NCI-H510A (cell line): ENCODE measurements at regions not wholly inside any gene's neighbourhood (a gene's known extent, or its start where the extent isn't known, plus 50 kb on each side); places are given as distances from the start of the nearest gene placed in this dataset.

Source experiments
- DNase-seq: peaks from one replicate; lab custom pipeline; 2025; lab: John Stamatoyannopoulos, UW

DNA sequence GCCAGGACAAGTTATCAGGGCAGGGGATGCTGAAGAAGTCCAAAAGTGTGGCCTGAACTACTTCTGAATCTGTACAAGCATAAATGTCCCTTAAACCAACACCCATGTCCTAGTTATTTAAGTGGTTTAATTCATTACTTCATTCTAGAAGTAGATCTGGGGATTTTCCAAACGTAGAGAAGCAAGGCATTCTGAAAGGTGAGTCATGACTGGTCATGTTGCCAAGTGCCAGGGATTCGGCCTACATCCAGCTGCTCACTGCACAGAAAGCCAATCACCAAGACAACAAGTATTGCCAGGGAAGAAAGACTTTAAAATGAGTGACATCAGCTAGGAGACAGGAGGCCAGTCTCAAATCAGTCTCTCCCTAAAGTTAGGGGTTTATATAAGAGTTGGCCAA is 396.6 kb downstream of the GABRB3 start:
- DNase-seq: no peak

DNA sequence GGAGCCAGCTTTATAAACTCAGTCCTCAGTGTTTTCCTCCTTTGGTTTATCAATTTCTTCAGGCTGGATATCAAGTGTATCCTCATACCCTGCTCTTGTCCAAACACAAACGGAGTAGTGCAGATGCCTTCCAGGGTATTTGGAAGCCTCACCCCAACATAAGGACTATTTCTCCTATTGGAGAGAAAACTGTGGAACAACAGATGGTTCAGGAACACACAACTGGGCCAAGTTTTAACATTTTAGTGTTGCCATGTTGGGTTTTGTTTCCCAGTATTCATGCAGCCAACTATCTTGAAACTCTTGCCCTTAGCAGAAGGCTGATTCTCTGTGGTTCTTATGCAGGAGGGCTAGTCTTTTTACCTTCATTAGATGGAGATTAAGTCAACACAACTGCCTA is 398.1 kb downstream of the GABRB3 start:
- no peak for DNase-seq

DNA sequence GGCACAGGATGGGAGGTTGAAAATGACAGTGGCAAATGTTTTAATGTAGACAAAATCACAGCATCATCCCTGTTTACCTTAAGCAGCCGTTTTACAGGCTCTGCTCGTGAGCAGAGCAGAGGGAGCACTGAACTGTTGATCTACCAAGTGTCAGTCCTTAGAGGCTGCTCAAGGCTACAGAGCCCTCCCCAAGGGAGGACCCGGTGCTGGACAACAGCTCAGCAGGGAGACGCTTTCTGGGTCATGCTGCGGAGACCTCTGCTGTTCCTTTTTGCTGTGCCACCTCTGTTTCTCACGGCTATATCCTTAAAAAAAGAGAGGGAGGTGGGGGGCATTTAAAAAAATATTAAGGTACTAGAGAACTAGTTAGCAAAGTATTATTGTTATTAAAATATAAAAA is 400.2 kb downstream of the GABRB3 start:
- no peak for DNase-seq

DNA sequence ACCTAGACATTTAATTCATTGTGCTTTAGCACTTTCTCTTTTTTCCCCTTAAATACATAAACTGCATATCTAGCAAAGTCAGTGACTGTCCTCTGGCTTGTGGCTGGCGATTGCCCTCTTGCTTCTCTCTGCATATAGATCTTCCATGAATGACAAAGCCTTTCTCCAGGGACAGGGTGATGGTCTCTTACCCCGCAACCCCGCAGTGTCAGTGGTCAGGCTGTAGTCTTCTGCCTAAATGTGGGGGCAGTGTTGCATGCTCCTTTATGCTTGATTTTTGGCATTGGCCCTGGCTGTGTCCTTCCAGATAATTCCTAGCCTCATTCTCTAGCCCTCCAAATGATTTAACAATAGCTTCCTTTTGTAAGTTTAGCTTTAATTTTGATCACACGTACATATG is 407.8 kb downstream of the GABRB3 start:
- no peak for DNase-seq

DNA sequence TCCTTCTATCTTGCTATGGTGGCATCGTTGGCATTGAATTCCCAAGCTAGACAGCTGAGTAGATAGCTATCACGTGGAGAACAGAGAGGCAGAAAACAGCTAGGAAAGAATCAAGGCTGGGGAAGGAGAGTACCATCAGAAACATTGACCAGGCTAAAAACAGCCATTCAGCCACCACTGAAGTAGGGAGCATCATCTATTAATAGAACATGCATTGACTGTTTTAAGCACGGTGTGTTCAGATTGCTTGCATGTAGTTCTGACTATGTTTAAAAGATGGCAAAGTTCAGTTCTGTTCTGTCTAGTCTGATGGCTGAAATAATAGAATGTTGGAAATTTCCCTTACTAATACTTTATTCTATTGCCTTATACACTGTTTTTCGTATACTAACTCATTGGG is 413.0 kb downstream of the GABRB3 start:
- DNase-seq: no peak

DNA sequence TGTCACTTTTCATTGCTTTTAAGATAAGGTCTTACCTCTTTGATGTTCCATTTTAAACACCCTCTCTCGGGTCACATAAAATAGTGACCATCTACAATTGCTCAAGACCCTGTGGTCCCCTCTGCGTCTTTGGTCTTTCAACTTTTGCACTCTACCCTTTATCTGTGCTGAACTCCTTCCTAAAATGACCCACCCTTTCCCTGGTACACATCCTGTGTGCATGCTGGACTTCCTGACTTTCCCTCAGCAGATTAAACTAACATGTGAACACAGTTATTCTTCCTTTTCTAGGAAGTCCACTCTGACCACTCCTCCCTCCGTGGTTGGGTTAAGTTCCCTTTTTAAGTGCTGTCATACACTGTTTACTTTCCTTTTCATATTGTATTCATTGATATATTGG is 414.2 kb downstream of the GABRB3 start:
- DNase-seq: no peak

DNA sequence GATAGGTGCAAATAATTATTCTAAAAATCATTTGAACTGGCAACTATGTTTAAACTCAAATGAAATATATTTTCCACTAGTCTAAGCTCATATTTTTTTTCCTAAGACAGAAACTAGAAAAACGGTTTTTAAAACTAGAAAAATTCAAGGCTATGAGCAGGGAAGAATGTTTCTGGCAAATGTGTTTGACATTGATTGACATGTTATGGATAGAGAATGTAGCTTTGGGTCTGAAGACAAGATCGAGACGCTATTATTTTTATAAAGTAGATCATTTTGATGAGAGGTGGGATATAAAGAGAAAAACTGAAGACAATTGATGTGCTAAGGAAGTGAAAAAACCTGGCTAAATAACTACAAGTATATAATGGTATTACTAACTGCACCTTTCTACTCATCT is 415.2 kb downstream of the GABRB3 start:
- no peak for DNase-seq

DNA sequence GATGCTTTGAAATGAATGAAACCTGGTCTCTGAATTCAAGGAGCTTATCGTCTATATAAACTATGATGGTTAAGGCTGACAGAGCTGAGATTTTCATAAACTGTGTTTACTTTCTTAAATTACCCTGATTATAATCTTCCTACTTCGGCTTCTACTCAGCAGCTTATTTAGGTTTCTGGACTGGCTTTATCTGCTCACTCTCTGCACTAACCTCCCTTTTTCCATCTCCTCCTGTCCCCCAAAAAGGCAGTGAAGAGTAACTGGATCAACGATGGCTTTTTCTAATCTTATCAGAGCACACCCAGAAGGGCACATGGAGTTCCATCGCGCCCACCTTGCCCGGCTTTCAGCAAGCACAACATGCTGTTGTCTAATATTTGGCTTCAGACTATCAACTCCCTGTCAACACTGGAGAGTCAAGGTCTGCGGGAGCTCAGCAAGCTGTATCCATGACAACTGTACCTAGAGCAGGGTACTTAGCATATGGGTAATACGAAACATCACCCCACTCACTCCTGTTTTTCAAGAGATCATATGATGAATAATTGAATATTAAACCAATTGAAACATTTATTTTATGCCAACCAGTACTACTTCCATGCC is 417.3 kb downstream of the GABRB3 start:
- DNase-seq: no peak

DNA sequence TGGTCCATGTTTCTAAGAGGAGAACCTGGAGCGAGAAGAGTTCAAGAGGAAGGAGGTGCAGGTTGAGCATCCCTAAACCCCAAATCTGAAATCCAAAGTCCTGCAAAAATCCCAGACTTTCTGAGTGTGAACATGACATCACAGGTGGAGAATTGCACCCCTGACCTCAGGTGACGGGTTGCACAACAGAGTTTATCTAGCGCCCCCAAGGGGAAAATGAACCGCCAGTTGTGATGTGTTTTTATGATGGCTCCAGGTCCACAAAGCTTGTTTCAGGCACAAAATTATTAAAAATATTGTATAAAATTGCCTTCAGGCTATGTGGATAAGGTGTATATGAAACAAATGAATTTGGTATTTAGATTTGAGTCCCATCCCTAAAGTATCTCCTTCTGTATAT is 420.0 kb downstream of the GABRB3 start:
- DNase-seq: no peak

DNA sequence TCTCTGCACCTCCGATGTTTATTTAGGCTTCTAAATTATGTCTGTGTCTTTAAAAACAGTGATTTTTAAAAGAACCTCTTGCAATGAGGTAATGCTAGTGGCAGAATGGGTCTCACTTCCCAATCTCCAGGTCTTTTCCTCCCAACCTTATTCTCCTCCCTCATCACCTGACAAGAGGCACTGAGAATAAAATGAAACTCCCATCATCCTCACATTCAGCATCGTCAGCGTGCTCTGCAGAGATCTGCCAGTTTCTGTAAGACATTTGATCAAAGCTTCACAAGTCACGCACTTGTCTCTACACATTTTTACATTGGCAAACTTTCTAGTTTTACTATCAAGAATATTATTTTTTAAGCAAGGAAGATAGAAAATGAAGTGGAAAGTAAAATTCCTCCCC is 420.5 kb downstream of the GABRB3 start:
- no peak for DNase-seq

DNA sequence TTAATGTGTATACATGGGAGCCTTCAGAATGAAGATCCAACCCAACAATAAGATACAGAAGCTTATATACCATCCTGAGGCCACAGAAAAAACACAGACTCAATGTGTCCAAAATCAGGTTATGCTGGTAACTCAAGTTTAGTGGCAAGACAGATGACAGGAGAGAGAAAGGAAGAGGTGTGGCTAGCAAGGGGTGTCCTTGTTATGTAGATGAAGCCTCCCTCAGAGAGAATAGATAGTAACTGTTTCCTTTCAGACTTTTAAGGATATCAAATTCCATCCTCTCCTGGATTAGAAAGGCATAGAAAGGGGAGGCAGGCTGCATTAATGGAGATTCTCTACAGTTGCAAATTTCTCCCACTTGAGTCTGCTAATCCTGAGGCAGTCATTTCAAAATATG is 447.4 kb downstream of the GABRB3 start:
- DNase-seq: no peak

DNA sequence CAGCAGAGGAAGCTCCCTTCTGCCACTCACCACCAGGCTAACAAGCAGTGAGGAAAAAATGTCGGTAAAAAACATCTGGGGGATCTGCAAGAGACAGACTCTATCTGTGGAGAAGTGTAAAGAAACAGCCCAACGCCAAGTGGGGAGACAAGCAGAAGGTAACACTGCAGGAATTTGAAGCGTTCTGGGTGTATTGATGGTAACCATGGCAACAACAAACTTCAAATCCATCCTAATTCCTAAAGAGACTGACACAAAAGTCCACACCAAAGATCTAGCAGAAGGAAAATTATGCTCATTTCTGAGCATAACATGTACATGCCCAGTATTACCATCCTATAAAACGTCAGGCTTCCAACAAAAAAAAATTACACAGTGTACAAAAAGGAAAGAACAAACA is 449.3 kb downstream of the GABRB3 start:
- no peak for DNase-seq

DNA sequence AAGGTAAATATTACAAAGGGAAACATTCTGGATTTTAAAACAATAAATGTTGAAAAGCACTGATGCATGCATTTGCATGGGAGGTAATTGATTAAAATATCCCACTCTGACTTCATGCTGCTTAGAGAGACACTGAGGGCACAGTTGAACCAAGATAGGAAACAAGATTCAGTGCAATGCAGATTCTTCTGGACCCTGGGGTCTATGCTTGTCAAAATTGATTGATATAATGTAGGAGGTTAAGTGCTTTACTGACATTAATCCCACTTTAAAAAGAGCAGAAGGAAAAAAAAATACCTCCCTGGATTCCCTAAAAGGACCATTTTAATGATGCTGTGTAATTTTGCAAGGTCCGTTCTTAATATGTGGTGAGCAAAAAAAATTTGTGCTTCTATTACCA is 454.2 kb downstream of the GABRB3 start:
- no peak for DNase-seq

DNA sequence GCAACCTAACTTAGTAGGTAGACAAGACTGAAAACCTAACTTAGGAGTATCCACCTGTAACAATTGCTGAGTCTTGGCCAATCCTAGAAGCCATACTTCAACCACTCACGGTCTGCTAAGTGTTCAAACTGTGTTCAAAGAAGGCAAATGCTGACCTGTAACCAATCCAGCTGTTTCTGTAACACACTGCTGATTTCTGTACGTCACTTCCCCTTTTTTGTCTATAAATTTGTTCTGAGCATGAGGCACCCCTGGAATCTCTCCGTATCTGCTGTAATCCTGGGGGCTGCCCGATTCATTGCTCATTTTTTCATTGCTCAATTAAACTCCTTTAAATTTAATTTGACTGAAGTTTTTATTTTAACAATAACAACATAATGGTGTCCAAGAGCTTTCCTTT is 451.4 kb upstream of the ATP10A start:
- no peak for DNase-seq

DNA sequence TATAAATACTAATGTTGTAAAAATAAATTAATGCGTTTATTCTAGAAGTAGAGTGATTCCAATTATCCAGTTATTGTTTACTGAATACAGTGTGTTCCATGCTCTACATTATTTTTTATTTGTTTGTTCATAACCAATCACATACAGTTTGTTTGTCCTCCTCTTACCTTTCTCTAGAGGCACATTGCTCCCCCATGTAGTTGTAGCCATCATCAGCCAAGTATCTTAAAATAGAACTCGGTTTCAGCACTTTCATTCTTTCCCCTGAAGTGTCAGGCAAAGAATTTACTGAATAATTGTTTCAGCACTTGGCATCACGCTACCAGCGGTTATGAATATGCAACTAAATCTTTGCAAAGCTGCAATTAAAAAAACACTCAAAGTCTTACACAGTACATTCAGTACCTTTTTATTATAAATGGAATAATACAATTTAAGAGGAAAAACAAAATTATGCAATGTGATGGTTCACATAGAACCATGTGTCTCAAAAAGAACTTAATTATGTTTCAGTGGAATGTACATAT is 448.6 kb upstream of the ATP10A start:
- no peak for DNase-seq

DNA sequence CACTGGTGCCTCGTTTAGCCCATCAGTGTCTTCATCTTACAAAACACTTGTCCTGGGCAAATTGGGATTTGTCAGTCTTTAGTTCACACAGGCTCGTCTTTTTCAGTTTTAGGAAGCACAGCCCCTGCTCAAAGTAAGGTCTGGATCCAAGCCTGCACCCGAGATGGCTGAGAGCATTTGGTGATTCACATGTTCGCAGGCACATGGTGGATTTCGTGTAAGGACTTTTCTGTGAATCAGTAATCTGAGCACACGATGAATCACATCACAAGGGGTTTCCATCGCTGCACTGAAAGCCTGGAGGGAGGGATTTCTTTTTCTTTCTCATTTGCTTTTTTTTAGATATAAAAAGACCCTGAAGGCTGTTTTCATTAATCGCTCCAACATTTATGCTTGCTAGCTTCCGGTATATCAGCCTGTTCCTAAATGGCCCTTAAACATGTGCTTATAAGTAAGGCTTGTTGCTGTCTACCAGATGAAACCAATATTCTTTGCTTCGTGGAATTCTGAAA is 435.6 kb upstream of the ATP10A start:
- DNase-seq: no peak

DNA sequence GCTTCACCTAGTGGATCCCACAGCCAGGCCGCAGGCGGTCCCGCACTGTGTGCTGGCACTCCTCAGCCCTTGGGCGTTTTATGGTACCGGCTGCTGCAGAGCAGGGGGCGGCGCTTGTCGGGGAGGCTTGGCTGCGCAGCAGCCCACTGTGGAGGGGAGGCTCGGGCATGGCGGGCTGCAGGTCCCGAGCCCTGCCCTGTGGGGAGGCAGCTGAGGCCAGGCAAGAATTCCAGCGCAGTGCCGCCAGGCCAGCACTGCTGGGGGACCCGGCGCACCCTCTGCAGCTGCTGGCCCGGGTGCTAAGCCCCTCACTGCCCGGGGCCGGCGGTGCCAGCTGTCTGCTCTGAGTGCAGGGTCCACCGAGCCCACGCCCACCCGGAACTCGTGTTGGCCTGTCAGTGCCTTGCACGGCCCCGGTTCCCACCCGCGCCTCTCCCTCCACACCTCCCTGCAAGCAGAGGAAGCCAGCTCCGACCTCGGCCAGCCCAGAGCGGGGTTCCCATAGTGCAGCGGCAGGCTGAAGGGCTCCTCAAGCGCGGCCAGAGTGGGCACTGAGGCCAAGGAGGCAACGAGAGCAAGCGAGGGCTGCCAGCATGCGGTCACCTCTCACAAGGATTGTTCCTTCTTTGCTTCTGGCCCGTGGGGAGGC is 435.0 kb upstream of the ATP10A start:
- DNase-seq: no peak

DNA sequence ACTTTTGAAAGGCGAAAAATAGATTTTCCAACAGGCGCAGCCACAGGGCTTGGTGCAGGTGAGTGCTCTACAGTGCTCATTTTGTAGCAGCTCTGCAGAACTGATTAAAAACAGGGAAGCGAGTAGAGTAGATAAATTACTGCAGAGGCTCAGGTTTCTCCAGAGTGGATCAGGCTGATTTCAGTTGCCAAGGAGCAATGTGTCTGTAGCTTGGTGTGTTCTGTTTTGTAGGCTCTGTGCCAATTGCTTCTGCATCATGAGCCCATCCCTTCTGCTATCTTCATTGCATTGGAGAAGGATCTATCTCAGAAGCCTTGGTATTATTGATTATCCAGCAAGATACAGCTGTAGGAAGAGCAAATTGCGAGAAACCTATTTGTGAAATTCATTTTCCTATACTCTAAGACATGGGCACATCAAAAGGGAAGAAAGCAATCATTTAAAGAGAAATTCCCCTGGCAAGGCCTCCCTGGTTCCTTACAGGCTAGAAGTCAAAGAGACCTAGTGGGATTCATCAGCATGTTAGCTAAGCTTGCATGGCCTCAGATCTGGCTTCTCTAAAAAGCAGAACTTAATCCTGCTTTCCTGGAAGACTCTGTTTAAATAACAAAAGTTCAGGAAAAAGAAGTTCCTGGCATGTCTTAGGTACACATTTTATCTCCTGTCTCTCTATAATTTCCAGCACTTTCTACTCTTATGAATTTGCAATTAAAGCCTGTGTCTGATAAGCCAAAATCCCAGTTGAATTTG is 432.4 kb upstream of the ATP10A start:
- no peak for DNase-seq

DNA sequence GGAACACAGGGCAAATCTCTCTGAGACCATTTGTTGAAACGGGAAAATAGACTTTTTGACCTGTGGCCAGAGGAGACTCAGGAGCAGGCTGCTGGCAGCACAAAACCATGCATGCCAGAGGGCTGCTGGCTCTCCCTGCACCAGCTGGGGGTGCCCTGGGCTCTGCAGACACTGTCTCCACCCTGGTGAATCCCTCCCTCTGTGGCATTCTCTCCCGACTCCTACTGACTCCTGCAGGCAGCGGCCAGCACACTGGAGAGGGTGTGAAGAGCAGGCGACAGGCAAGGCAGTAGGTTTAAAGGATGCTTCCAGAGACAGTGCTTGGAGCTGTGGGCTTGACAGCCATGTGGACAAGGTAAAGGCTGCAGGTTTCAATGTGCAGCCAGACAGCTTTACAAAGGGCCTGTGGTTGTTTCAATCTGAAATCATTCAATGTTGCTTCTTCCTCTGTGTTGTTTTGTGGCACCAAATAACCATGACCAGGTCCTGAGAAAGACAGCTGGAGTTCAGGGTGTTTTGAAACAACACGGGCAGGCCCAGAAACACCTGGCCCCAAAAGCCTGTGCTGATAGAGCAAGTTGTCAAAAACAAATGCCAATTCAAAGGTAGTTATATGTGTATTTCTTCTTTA is 431.0 kb upstream of the ATP10A start:
- peak; percentile 16 for DNase-seq

DNA sequence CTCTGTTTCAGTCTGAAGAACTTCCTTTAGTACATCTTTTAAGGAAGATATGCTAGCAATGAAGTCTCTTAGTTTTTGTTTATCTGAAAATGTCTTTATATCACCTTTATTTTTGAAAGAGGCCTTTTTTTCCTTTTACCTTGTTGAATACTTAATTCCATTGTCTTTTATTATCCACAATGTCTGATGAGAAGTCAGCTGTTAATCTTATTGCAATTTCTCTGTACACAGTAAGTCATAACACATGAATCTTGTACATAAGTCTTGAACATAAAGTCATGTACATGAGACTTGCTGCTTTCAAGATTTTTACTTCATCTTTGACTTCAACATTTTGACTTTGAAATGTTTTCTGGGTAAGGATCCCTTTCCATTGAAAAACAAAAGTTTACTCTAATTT is 424.3 kb upstream of the ATP10A start:
- DNase-seq: no peak

DNA sequence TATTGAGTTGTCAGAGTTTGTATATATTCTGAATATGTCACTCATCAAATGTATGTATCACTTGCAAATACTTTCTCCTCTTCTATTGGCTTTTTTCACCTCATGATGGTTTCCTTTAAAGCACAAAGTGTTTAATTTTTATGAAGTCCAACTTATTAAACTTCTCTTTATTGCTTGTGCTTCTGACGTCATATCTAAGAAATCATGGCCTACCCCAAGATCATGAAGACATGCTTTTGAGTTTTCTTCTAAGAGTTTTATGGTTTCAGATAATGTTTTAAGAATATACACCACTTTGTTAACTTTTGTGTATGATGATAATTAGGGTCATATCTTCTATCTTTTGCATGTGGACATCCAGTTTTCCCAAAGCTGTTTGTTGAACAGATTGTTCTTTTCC is 417.2 kb upstream of the ATP10A start:
- DNase-seq: no peak

DNA sequence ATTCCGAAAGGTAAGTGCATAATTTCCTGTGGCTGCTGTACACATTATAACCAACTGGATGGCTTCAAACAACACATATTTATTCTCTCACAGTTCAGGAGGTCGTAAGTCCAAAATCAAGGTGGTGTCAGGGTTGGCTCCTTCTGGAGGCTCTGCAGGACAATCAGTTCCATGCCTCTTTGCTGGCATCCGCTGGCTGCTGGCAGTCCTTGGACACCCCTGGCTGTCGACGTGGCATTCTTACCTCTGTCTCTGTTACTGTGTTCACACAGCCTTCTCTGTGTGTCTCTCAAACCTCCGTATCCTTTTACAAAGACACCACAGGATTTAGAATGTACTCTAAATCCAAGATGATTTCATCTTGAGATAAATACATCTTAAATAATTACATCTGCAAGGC is 398.8 kb upstream of the ATP10A start:
- DNase-seq: no peak

DNA sequence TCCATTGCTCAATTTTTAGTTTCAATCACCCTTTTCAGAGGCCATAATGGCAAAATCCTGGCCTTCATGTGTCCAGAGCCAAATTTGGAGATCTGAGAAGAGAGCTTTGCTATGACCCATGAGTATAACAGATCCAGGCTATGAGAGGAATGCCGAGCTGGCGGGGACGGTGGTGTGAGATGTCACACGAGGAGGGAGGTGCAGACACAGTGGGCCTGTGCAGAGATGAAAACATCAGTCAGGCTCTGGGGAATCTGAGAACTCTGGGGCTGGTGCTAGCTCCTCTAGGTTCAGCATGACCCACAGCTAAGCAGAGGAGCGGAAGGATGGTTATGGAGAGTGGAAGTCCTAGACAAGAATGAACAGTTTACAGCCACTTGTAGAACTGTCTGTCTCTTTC is 398.3 kb upstream of the ATP10A start:
- no peak for DNase-seq
